Activated CD8-positive, alpha-beta memory T cell treated with anti-CD3 and anti-CD28 coated beads, Interleukin-2, amount 50 U/mL, for 4 hours (primary cell): ENCODE measurements at regions not wholly inside any gene's neighbourhood (a gene's known extent, or its start where the extent isn't known, plus 50 kb on each side); places are given as distances from the start of the nearest gene placed in this dataset.
"Not testable (repeated sequence)": the region's sequence is repeated elsewhere in the genome, so short reads cannot be mapped to it uniquely, and the experiment has no call there.

Source experiments
- DNase-seq: peaks from one replicate; pipeline ENCODE4 v3.0.0-alpha.2; 2020

DNA sequence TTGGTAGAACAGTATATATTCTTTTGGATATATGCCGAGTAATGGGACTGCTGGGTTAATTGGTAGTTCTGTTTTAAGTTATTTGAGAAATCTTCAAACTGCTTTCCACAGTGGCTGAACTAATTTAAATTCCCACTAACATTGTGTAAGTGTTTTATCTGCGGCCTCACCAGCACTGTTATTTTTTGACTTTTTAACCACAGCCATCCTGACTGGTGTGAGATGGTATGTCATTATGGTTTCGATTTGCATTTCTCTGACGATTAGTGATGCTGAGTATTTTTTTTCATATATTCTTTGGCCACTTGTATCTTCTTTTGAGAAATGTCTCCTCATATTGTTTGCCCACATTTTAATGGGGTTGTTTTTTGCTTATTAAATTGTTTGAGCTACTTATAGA, 357.4 kb downstream of the C12orf50 start:
- no peak for DNase-seq

DNA sequence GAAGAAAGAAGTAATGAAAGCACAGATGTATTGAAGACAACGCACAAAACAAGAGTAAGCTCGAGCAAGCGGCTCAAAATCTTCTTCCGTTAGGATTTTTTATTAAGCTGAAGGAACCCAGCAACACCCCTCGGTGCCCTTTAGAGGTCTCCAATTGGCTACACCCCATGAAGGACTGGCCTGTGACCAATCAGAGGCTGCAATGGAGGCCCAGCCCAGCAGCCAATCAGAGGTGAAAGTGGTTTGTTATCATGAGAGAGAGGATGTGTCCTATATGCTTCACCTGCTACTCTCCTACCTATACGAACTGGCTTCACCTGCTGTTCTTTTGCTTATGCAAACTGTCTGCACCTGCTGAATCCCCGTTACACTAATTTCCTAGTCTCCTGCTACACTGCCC, 358.8 kb downstream of the C12orf50 start:
- DNase-seq = no peak

GRCh38 chr12:87667378-87667777, 361.8 kb downstream of the C12orf50 start:
- DNase-seq = no peak

DNA sequence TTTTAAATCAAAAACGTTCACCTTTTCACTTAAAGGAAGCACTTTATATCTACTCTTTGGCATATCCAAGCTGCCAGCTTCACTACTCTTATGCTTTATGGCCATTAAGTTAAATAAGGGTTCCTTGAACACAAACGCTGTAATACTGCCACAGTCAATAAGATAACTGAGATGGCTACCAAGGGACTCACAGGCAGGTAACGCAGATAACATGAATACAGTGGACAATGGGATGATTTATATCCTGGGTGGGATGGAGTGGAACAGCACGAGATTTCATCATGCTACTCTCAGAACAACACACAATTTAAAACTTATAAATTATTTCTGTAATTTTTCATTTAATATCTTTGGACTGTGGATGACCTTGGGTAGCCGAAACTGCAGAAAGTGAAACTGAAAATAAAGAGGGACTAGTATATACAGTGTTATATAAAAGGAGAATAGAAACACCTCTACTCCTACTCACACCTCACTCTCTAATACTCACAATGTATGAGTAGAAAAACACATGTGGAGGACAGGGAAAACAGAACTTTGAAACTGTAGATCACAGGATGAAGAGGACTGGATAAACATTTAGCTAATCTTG, 367.3 kb downstream of the C12orf50 start:
- DNase-seq = no peak

DNA sequence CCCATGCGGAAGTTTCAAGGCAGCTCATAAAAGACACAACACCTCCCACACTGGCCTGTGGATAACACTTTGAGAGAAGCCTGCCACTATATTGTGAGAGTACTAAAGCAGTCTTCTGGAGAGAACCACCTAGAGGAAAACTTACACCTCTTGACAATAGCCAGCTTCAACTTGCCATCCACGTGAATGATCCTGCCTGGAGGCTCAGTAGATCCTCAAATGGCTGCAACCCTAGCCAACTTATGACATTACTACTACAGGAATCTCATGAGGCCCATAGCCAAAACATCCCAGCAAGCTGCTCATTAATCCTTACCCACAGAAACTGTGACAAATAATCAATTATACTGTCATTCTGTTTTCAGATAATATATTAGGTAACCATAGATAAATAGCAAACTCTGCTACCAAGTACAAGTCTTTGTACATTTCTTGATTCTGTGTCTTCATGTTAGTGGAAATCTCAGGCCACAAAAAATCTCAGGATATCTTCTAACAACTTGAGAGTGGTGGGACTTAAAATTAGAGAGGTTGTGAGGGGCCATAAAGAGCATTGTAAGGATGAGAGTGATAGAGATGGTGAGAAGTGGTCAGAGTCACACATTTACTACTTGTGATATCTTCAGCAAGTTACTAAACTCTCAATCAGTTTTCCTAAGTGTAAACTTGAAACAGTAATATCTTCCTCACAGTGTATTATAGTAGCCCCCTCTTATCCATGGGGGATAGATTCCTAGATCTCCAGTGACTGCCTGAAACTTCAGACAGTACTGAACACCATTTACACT, 368.0 kb downstream of the C12orf50 start:
- DNase-seq = no peak

- DNase-seq = no peak
Observed at GRCh38 chr12:87660291-87660690, 368.9 kb downstream of the C12orf50 start.

- DNase-seq = no peak
Observed at GRCh38 chr12:87656311-87656710, 372.9 kb downstream of the C12orf50 start.

DNA sequence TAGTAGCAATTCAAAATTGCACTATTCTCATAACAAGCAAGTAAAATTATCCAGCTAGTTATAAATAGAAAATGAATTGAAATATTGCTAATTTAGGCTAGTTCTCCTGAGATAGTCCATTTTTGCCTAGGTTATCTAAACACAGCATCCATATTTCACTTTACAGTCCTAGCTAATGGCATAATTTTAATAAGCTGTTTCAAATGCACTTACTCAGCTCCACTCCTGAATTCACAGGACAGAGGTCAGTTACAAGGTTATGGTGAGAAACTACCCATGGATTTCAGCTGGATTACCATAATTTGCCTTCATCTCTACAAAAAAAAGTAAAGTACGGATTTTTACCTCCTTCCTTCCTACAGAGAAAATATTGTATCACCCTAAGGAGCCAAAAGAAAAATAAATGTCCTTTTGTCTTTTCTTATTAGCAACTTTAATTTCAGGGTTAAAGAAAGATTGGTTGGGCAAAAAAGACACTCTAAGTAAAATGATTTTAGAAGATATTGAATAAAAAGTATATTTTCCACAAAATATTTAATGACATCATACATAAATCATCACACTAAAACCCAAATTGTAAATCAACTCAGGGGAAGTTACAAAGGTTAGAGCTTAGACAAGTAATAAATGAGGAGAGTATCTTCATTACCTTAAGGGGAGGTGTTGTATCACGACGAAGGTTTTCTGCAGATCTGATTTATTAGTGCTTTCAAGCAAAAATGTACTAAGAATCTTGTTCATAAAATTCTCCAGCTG, 377.4 kb downstream of the C12orf50 start:
- no peak for DNase-seq

DNA sequence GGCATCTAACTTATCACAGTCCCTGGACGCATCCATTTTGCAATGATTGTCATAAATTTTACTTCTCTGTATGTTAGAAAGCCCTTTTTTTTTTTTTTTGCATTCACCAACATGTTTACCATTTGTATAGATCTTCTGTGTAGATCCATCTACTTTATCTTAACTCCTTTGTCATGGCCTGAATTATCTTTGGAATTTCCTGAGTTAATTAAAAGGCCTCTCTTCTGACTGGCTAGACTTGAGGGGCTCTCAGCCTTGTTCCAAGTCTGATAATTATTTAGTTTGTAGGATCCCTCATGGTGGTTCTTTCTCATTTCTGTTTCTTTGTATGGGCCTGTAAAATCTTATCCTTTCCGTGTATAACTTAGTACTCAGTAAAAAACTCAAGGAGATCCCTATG, 387.0 kb downstream of the C12orf50 start:
- DNase-seq = no peak

GRCh38 chr12:87618199-87618598, 411.0 kb downstream of the C12orf50 start:
- DNase-seq = no peak

DNA sequence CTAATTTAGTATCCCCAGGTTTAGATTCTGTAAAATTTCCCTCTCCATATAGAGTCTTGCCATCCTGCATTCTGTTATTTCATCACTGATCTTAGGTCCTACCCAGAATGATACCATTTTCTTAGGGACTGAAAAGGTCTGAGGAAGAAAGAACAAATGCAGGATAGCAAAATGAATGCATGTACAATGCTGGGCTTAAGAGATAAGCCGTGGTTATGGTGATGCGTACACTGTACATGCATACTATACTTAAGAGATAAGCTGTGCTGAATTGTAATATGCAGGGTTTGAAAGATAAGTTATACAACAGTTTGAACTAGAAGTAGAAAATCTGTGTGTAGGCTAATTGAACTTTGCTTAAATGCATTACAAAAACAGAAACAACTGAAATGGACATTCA, 416.2 kb downstream of the C12orf50 start:
- no peak for DNase-seq

DNA sequence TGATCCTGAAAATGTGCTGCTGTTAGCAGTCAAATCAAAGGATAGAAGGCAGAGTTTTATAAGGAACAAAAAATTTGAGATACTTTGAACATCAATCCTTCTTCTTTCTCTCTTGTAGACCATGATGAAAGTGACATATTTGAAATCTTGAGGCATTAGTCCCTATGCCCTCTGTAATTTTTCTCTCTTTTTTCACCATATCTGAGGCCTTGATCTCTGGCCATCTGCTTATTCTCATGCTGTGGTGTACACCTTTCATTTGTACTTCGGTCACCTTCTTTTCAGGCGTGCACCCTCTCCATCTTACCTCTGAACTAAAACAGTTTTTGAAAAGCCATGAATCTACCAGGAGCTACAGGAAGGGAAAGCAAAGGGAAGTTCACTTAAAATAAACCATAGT, 420.9 kb downstream of the C12orf50 start:
- no peak for DNase-seq

- DNase-seq = no peak
Observed at GRCh38 chr12:87603727-87604126, 425.5 kb downstream of the C12orf50 start.

DNA sequence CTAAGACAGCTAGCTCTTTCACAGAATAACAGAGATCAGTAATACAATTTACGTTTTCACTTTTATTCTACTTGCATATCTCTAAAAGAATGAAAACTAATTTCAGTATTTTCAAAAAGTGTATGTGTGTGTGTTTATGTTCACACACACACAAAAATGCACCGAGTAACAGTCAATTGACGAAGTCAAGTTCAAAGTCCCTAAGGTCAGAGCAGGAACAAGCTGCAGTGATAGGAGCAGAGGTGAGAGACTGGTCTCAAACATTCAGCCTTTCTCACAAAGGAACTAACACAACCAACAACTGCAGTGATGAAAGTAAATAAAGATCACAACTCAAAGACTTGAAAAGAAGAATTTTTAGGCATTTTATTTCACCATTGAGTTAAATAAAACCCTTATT, 429.7 kb downstream of the C12orf50 start:
- DNase-seq = no peak

GRCh38 chr12:87597114-87597513, 432.1 kb downstream of the C12orf50 start:
- no peak for DNase-seq

- DNase-seq = no peak
Observed at GRCh38 chr12:87596636-87597035, 432.6 kb downstream of the C12orf50 start.

- DNase-seq = no peak
Observed at GRCh38 chr12:87596134-87596533, 433.1 kb downstream of the C12orf50 start.

GRCh38 chr12:87585882-87586557, 443.2 kb downstream of the C12orf50 start:
- no peak for DNase-seq

DNA sequence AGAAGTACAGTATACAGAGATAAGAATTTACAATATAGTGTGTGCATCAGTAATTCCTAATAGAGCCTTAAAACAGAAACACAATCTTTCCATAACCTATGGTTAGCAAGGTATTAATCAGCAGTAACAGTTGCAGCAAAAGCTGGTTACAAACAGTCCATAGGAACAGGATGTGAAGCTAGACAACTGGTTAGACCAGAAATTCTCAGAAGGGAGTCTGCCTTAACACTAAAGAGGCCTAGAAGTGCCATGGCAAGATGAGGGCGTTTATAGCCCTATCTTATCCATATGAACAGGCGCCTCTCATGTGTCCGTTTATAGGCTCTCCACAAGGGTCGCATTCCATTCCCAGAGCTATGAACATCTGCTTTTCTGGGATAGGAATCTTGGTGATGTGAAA, 450.1 kb downstream of the C12orf50 start:
- not testable (repeated sequence) for DNase-seq

GRCh38 chr12:87575906-87576305, 453.3 kb downstream of the C12orf50 start:
- DNase-seq = no peak

- not testable (repeated sequence) for DNase-seq
Observed at GRCh38 chr12:87566918-87567317, 462.3 kb downstream of the C12orf50 start.

- DNase-seq = no peak
Observed at GRCh38 chr12:87556985-87557384, 472.2 kb downstream of the C12orf50 start.

GRCh38 chr12:87531213-87531612, 498.0 kb downstream of the C12orf50 start:
- not testable (repeated sequence) for DNase-seq
